Uterus (tissue), 2 donors: ENCODE measurements at regions not wholly inside any gene's neighbourhood (a gene's known extent, or its start where the extent isn't known, plus 50 kb on each side); places are given as distances from the start of the nearest gene placed in this dataset.

ENCODE experiments used
- CTCF ChIP-seq, 4 experiments: fragments of 200-600 bp in 2 of 4; fragments of 450-650 bp in 2 of 4; sonication (generic) in 2 of 4; IDR thresholded peaks; one replicate each; pipeline ENCODE4 v1.5.1; 2016 to 2019; ENCODE audit warnings: antibody characterized with exemption in 4 of 4, mild to moderate bottlenecking in 2 of 4, moderate library complexity in 1 of 4
- POLR2A ChIP-seq, 2 donors: fragments of 450-650 bp; IDR thresholded peaks; one replicate each; pipeline ENCODE4 v1.6.1; 2016; ENCODE audit warnings: antibody characterized with exemption in 2 of 2, mild to moderate bottlenecking in 1 of 2, moderate library complexity in 1 of 2

- no peak for TF ChIP-seq CTCF (IDR thresholded peaks at IDR 0.05)
- TF ChIP-seq POLR2A (IDR thresholded peaks at IDR 0.05): no peak
Observed at GRCh38 chr6:150717419-150717818, 117.7 kb downstream of the PLEKHG1 start.
